ENCODE measurements at regions not wholly inside any gene's neighbourhood (a gene's known extent, or its start where the extent isn't known, plus 50 kb on each side); places are given as distances from the start of the nearest gene placed in this dataset.

DNA sequence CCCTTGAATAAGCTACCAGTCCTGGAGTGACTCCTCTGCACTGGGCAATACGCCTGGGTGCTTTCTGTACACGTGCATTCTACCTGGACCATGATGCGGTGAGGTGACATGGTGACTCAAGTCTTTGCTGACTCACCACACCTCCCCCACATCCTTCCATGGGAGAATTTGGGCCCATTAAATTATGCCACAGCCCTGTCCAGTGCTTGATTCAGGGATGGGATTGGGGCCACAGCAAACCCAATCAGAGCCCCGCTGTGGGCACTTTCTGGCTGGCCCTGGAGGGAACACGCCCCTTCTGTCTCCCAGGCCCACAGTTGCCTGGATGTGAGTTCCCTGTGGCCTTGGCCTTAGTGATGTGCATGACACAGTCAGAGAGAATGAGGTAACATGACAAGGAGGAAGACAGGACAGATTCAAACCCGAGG is 86.9 kb downstream of the LRRC30 start:
- Histone ChIP-seq H3K27me3 (ENCODE audit: control insufficient read depth in 1 of 2, insufficient read depth in 2 of 2, low read length in 2 of 2) (no peaks in the 10 kb centered on the region), H3K36me3 (ENCODE audit: control insufficient read depth in 2 of 2, insufficient read depth in 2 of 2, low read length in 1 of 2) (no peaks in the 10 kb centered on the region), H3K27ac (ENCODE audit: low read depth in 2 of 2, low read length in 1 of 2) (no peak overlapping the region), H3K9me3 (ENCODE audit: control insufficient read depth in 2 of 2, insufficient read depth in 1 of 2, low read depth in 1 of 2, low read length in 1 of 2) (no peaks in the 10 kb centered on the region), H3K4me1 (ENCODE audit: control insufficient read depth in 2 of 2, insufficient read depth in 2 of 2, low read length in 1 of 2) (no peaks in the 10 kb centered on the region), H3K4me3 (ENCODE audit: low read depth in 1 of 2, low read length in 2 of 2) (no peak overlapping the region)
- 75 to 81% methylated on average over 6 of the region's 6 CpGs for WGBS, 2 donors

DNA sequence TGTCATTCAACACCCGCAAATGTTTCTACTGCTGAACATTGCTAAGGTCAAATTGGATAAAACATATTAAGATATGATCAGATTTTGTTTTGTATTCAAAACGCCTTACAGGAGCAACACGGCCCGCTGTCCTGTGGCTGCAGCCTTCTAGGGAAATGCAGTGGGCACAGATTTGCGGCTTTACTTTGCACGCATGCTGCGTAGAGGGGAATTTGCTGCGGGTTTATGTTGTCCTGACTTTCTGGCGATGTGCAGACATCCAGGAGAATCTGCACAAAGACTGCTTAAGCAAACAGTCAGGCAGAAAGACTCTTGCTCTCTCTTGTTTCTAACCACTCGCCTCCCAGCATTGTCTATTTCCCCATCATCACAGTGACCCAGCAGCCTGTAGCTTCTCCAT is 88.3 kb downstream of the LRRC30 start:
- H3K27me3 ChIP-seq (ENCODE audit: control insufficient read depth in 1 of 2, insufficient read depth in 2 of 2, low read length in 2 of 2): no peaks in the 10 kb centered on the region
- no peaks in the 10 kb centered on the region for H3K9me3 ChIP-seq (ENCODE audit: control insufficient read depth in 2 of 2, insufficient read depth in 1 of 2, low read depth in 1 of 2, low read length in 1 of 2)
- no peaks in the 10 kb centered on the region for H3K36me3 ChIP-seq (ENCODE audit: control insufficient read depth in 2 of 2, insufficient read depth in 2 of 2, low read length in 1 of 2)
- no peak overlapping the region for H3K4me3 ChIP-seq (ENCODE audit: low read depth in 1 of 2, low read length in 2 of 2)
- no peak overlapping the region for H3K27ac ChIP-seq (ENCODE audit: low read depth in 2 of 2, low read length in 1 of 2)
- H3K4me1 ChIP-seq (ENCODE audit: control insufficient read depth in 2 of 2, insufficient read depth in 2 of 2, low read length in 1 of 2): no peaks in the 10 kb centered on the region
- WGBS, 2 donors: 78 to 84% methylated on average over 10 of the region's 10 CpGs

DNA sequence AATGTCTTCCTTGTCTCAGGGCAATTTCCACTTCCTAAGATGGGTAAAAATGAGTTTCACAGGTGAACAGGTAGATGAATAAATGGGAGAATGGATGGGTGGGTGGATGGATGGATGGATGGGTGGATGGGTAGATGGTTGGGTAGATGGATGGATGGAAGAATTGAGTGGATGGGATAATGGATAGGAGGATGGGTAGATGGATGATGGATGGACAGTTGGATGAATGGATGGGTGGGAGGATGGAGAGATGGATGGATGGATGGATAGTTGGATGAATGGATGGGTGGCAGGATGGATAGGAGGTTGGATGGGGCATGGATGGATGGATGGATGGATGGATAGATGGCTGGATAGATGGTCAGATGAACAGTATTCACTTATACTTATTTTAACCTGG is 90.9 kb downstream of the LRRC30 start:
- H3K4me1 ChIP-seq (ENCODE audit: control insufficient read depth in 2 of 2, insufficient read depth in 2 of 2, low read length in 1 of 2): no peaks in the 10 kb centered on the region
- no peak overlapping the region for H3K27ac ChIP-seq (ENCODE audit: low read depth in 2 of 2, low read length in 1 of 2)
- H3K27me3 ChIP-seq (ENCODE audit: control insufficient read depth in 1 of 2, insufficient read depth in 2 of 2, low read length in 2 of 2): no peaks in the 10 kb centered on the region
- H3K36me3 ChIP-seq (ENCODE audit: control insufficient read depth in 2 of 2, insufficient read depth in 2 of 2, low read length in 1 of 2): no peaks in the 10 kb centered on the region
- no peaks in the 10 kb centered on the region for H3K9me3 ChIP-seq (ENCODE audit: control insufficient read depth in 2 of 2, insufficient read depth in 1 of 2, low read depth in 1 of 2, low read length in 1 of 2)
- H3K4me3 ChIP-seq (ENCODE audit: low read depth in 1 of 2, low read length in 2 of 2): no peak overlapping the region

DNA sequence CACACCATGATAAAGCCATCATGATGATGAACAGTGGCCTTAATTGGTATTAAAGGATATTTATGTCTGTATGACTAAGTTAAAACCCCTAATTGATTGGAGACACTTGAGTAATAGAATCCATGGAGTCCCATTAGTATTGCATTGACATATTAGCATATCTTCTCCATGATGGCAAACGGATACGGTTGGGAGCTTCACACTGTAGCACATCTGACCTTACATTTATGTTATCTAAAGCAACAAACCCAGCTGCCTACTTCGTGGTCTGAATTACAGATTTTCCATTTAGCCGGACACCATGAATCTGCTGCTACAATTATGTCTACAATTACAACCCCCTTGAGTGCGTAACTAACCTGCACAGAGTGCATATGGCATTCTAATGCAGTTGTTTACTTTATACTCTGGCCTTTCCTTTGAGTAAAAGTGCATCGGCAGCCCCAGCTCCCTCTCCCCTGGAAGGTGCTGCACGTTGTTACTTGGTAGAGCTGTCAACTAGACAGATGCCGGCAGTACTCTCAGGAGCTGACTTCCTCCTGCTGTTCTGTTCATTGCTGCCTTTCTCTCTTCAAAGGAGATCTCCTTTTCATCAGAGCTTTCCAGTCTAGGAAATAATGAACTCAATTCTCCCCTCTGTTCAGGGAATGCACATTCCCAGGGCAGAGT is 92.1 kb downstream of the LRRC30 start:
- Histone ChIP-seq H3K4me1 (ENCODE audit: control insufficient read depth in 2 of 2, insufficient read depth in 2 of 2, low read length in 1 of 2) (no peaks in the 10 kb centered on the region), H3K9me3 (ENCODE audit: control insufficient read depth in 2 of 2, insufficient read depth in 1 of 2, low read depth in 1 of 2, low read length in 1 of 2) (no peaks in the 10 kb centered on the region), H3K4me3 (ENCODE audit: low read depth in 1 of 2, low read length in 2 of 2) (no peak overlapping the region), H3K27me3 (ENCODE audit: control insufficient read depth in 1 of 2, insufficient read depth in 2 of 2, low read length in 2 of 2) (no peaks in the 10 kb centered on the region), H3K27ac (ENCODE audit: low read depth in 2 of 2, low read length in 1 of 2) (no peak overlapping the region), H3K36me3 (ENCODE audit: control insufficient read depth in 2 of 2, insufficient read depth in 2 of 2, low read length in 1 of 2) (no peaks in the 10 kb centered on the region)
- WGBS, 2 donors: 47 to 48% methylated on average over 8 of the region's 8 CpGs

DNA sequence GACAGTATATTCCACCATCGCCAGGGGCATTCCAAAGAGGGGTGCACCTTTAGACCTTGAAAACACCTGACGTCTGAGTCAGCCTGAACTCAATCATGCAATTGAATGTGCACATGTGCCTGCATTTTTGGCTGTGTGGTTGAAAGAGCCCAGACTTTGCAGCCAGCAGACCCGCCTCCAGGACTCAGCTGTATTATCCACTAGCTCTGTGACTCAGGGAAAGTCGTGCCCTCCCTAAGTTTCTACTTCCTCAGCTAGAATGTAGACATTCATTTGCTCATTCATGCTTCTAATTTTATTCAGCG is 94.2 kb downstream of the LRRC30 start:
- WGBS, 2 donors: 62 to 63% methylated on average over 5 of the region's 5 CpGs
- Histone ChIP-seq H3K9me3 (ENCODE audit: control insufficient read depth in 2 of 2, insufficient read depth in 1 of 2, low read depth in 1 of 2, low read length in 1 of 2) (no peaks in the 10 kb centered on the region), H3K4me1 (ENCODE audit: control insufficient read depth in 2 of 2, insufficient read depth in 2 of 2, low read length in 1 of 2) (no peaks in the 10 kb centered on the region), H3K27ac (ENCODE audit: low read depth in 2 of 2, low read length in 1 of 2) (no peak overlapping the region), H3K36me3 (ENCODE audit: control insufficient read depth in 2 of 2, insufficient read depth in 2 of 2, low read length in 1 of 2) (no peaks in the 10 kb centered on the region), H3K4me3 (ENCODE audit: low read depth in 1 of 2, low read length in 2 of 2) (no peak overlapping the region), H3K27me3 (ENCODE audit: control insufficient read depth in 1 of 2, insufficient read depth in 2 of 2, low read length in 2 of 2) (no peaks in the 10 kb centered on the region)

DNA sequence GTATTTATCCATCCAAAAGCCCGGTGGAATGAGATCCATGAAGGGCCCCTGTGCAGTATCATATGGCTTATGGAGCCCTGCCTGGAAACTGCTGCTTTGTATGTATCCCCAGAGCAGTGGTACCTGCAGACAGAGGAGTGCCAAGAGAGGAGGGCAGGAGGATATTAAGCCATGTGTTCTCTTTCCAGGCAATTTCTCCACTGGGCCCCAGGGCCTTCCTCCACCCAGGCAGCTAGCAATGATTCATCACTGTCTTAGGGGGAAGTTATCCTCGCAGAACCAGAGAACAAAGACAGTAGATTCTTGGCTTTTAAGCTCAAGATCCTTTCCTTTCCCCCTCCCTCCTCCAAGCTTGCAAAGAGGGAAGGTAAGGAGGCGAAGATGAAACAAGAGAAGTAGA is 98.1 kb downstream of the LRRC30 start:
- no peaks in the 10 kb centered on the region for H3K36me3 ChIP-seq (ENCODE audit: control insufficient read depth in 2 of 2, insufficient read depth in 2 of 2, low read length in 1 of 2)
- 30 to 37% methylated on average over 3 of the region's 3 CpGs for WGBS, 2 donors
- no peaks in the 10 kb centered on the region for H3K4me1 ChIP-seq (ENCODE audit: control insufficient read depth in 2 of 2, insufficient read depth in 2 of 2, low read length in 1 of 2)
- no peak overlapping the region for H3K4me3 ChIP-seq (ENCODE audit: low read depth in 1 of 2, low read length in 2 of 2)
- no peaks in the 10 kb centered on the region for H3K9me3 ChIP-seq (ENCODE audit: control insufficient read depth in 2 of 2, insufficient read depth in 1 of 2, low read depth in 1 of 2, low read length in 1 of 2)
- H3K27ac ChIP-seq (ENCODE audit: low read depth in 2 of 2, low read length in 1 of 2): no peak overlapping the region
- no peaks in the 10 kb centered on the region for H3K27me3 ChIP-seq (ENCODE audit: control insufficient read depth in 1 of 2, insufficient read depth in 2 of 2, low read length in 2 of 2)

DNA sequence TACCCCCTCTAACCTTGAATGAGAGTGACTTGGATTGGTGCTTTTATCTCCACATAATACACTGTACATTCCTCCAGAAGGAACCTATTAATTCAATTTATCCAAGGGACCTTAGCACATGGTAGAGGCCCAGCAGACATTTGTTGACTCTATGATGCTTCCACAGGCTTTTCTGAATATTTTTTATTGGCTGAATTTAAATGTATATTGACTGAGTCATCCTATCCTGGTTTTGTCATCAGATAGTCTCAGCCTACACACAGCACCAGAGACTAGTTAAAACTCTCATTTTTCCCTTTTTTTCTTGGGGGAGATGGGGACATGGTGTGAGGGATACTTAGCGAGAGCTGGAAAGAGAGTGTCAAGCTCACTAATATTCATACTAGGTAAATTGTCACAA is 101.6 kb downstream of the LRRC30 start:
- no peaks in the 10 kb centered on the region for H3K4me1 ChIP-seq (ENCODE audit: control insufficient read depth in 2 of 2, insufficient read depth in 2 of 2, low read length in 1 of 2)
- no peaks in the 10 kb centered on the region for H3K27me3 ChIP-seq (ENCODE audit: control insufficient read depth in 1 of 2, insufficient read depth in 2 of 2, low read length in 2 of 2)
- no peak overlapping the region for H3K27ac ChIP-seq (ENCODE audit: low read depth in 2 of 2, low read length in 1 of 2)
- 94 to 100% methylated on average over 1 of the region's 1 CpG for WGBS, 2 donors
- no peak overlapping the region for H3K4me3 ChIP-seq (ENCODE audit: low read depth in 1 of 2, low read length in 2 of 2)
- H3K36me3 ChIP-seq (ENCODE audit: control insufficient read depth in 2 of 2, insufficient read depth in 2 of 2, low read length in 1 of 2): no peaks in the 10 kb centered on the region
- H3K9me3 ChIP-seq (ENCODE audit: control insufficient read depth in 2 of 2, insufficient read depth in 1 of 2, low read depth in 1 of 2, low read length in 1 of 2): no peaks in the 10 kb centered on the region

DNA sequence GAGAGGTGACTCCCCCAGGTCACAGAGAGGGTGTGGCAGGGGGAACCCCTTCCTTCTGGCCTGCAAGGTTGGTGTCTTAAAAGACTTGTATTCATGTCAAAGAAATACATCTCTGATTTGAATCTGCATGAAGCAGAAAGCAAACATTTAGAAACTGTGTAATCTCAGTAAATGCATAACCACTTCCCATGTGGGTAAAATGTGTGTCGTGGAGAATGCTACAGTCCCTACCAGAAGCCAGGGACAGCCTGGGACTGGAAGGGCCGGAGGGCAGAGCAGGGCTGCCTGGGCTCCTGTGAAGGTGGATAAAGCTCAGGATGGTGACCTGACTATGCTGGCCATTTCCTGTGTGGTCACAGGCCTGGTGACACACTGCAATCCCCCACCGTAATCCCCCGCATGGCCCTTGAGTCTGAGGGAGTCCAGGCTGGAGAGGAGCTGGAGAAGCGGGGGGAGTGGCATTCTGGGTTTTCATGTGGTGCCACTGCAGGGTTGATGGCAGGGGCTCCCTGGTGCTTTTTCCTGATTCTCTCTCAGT is 102.2 kb downstream of the LRRC30 start:
- no peaks in the 10 kb centered on the region for H3K4me1 ChIP-seq (ENCODE audit: control insufficient read depth in 2 of 2, insufficient read depth in 2 of 2, low read length in 1 of 2)
- H3K27me3 ChIP-seq (ENCODE audit: control insufficient read depth in 1 of 2, insufficient read depth in 2 of 2, low read length in 2 of 2): no peaks in the 10 kb centered on the region
- no peak overlapping the region for H3K27ac ChIP-seq (ENCODE audit: low read depth in 2 of 2, low read length in 1 of 2)
- H3K9me3 ChIP-seq (ENCODE audit: control insufficient read depth in 2 of 2, insufficient read depth in 1 of 2, low read depth in 1 of 2, low read length in 1 of 2): no peaks in the 10 kb centered on the region
- H3K4me3 ChIP-seq (ENCODE audit: low read depth in 1 of 2, low read length in 2 of 2): no peak overlapping the region
- 94 to 96% methylated on average over 5 of the region's 5 CpGs for WGBS, 2 donors
- no peaks in the 10 kb centered on the region for H3K36me3 ChIP-seq (ENCODE audit: control insufficient read depth in 2 of 2, insufficient read depth in 2 of 2, low read length in 1 of 2)

DNA sequence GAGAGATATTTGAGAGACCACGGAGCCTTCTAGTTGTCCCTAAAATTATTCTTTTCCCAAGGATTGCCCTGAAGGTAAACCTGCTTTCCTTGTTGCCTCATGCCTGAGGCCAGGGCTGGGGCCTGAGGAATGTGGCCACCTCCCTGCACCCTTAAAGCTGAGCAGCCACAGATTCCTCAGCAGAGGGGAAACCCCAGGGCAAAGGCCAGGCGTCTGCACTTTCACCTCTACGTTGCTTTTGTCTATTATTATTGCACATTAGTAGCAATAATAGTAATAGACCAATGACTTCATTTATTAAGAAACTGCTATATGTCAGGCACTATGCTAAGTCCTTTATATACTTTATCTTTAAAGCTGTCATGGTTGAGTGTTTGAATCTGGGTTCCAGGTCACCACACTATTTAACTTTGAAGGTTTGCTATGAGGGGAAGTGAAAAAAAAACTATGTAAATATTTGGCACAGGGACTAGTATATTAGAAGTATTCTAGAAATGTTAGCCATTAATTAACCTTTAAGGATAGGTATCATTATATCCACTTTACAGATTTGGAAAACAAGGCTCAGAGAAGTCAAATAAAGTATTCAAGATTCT is 104.2 kb downstream of the LRRC30 start:
- H3K4me1 ChIP-seq (ENCODE audit: control insufficient read depth in 2 of 2, insufficient read depth in 2 of 2, low read length in 1 of 2): no peaks in the 10 kb centered on the region
- no peaks in the 10 kb centered on the region for H3K27me3 ChIP-seq (ENCODE audit: control insufficient read depth in 1 of 2, insufficient read depth in 2 of 2, low read length in 2 of 2)
- 55 to 65% methylated on average over 3 of the region's 3 CpGs for WGBS, 2 donors
- no peaks in the 10 kb centered on the region for H3K36me3 ChIP-seq (ENCODE audit: control insufficient read depth in 2 of 2, insufficient read depth in 2 of 2, low read length in 1 of 2)
- H3K27ac ChIP-seq (ENCODE audit: low read depth in 2 of 2, low read length in 1 of 2): no peak overlapping the region
- H3K9me3 ChIP-seq (ENCODE audit: control insufficient read depth in 2 of 2, insufficient read depth in 1 of 2, low read depth in 1 of 2, low read length in 1 of 2): no peaks in the 10 kb centered on the region
- H3K4me3 ChIP-seq (ENCODE audit: low read depth in 1 of 2, low read length in 2 of 2): no peak overlapping the region

DNA sequence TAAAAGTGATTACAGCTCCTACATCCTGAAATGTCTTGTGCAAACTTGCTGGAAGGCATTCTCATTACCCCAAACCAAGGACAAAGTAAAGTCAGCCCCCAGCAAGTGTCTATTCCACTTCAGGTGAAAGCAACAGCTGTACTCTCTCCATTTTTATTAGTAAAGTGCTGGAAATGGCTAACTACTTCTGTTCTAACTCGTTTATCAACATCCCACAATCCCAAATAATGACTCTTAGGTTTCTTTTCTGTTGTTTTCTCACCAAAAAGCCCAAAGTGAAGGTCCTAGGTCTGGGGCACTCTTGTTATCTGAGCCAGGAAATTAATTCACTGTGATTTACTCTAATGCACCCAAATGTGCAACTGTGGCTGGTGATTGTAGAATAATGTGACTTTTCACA is 105.7 kb downstream of the LRRC30 start:
- Histone ChIP-seq H3K36me3 (ENCODE audit: control insufficient read depth in 2 of 2, insufficient read depth in 2 of 2, low read length in 1 of 2) (no peaks in the 10 kb centered on the region), H3K27me3 (ENCODE audit: control insufficient read depth in 1 of 2, insufficient read depth in 2 of 2, low read length in 2 of 2) (no peaks in the 10 kb centered on the region), H3K4me3 (ENCODE audit: low read depth in 1 of 2, low read length in 2 of 2) (no peak overlapping the region), H3K27ac (ENCODE audit: low read depth in 2 of 2, low read length in 1 of 2) (no peak overlapping the region), H3K9me3 (ENCODE audit: control insufficient read depth in 2 of 2, insufficient read depth in 1 of 2, low read depth in 1 of 2, low read length in 1 of 2) (peaks cover 0 to 2% of the 10 kb centered on the region in 2 donors), H3K4me1 (ENCODE audit: control insufficient read depth in 2 of 2, insufficient read depth in 2 of 2, low read length in 1 of 2) (no peaks in the 10 kb centered on the region)
- 37 to 39% methylated on average over 1 of the region's 1 CpG for WGBS, 2 donors
